Stimulated activated CD8-positive, alpha-beta memory T cell treated with anti-CD3 and anti-CD28 coated beads, Interleukin-7, amount 100 ng/mL, for 48 hours (primary cell): ENCODE measurements at regions not wholly inside any gene's neighbourhood (a gene's known extent, or its start where the extent isn't known, plus 50 kb on each side); places are given as distances from the start of the nearest gene placed in this dataset.
"Not testable (repeated sequence)": the region's sequence is repeated elsewhere in the genome, so short reads cannot be mapped to it uniquely, and the experiment has no call there.

Experiments used
- DNase-seq, 2 donors: peaks; one replicate each; pipeline ENCODE4 v3.0.0-alpha.2; 2020; ENCODE audit warnings: low read depth in 1 of 2; ENCODE audit errors: extremely low read depth in 1 of 2

DNA sequence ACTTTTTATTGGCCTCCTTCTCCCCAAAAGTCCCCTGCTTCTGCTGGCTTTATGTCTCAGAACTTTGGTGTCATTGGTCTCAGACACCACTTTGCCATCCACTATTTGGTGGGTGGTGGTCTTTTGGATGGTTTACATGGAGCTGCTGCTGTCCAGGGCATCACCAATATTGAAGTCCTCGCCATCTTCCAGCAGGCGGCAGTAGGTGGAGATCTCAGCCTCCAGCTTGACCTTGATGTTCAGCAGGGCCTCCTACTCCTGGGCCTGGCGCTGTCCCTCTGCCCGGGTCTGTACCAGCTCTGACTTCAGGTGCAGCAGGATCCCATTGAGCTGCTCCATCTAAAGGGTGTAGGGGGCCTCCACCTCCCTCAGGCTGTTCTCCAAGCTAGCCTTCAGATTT is 148.4 kb upstream of the FOXA2 start:
- no peak for DNase-seq

- DNase-seq = not testable (repeated sequence)
Observed at GRCh38 chr20:22734946-22735647, 150.7 kb upstream of the FOXA2 start.

- DNase-seq = no peak
Observed at GRCh38 chr20:22740829-22741228, 156.5 kb upstream of the FOXA2 start.

- no peak for DNase-seq
Observed at GRCh38 chr20:22744341-22745193, 160.2 kb upstream of the FOXA2 start.

DNA sequence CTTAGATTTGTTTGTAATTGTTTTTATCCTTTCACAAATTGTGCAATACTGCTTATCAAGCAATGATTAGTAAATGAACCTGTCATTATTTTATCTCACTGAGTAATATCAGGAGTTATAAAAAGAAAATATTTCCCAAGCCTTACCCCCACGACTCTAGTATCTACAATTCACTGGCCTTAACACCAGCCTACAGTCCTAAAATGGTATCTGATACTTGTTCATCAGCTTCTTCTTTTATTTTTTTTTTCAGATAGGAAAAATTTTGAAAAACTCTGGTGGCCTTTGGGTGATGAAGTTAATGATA is 160.8 kb upstream of the FOXA2 start:
- no peak for DNase-seq

DNA sequence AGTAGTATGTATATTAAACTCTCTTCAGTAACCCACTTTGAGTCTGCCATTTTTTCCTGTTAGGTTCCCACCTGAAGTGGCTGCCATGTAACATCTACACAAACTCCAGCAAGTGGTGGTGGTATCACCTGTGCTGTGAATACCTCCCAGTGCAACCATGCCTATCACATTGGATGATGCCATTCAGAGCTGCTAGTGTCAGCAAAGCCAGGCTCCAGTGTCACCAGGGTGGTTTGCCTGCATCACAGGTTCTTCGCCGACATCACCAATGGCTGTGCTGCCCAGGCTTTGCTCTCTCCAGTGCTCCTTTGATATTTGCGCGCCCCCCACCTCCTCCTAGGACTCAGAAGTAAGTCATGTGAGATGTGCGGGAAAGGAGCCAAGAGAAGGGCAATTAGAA is 162.6 kb upstream of the FOXA2 start:
- DNase-seq = no peak

- no peak for DNase-seq
Observed at GRCh38 chr20:22752324-22752723, 168.0 kb upstream of the FOXA2 start.

GRCh38 chr20:22757424-22758183 is 173.2 kb upstream of the FOXA2 start:
- DNase-seq = no peak

GRCh38 chr20:22758815-22759214 is 174.4 kb upstream of the FOXA2 start:
- no peak for DNase-seq

GRCh38 chr20:22762576-22763256 is 178.3 kb upstream of the FOXA2 start:
- DNase-seq = no peak

DNA sequence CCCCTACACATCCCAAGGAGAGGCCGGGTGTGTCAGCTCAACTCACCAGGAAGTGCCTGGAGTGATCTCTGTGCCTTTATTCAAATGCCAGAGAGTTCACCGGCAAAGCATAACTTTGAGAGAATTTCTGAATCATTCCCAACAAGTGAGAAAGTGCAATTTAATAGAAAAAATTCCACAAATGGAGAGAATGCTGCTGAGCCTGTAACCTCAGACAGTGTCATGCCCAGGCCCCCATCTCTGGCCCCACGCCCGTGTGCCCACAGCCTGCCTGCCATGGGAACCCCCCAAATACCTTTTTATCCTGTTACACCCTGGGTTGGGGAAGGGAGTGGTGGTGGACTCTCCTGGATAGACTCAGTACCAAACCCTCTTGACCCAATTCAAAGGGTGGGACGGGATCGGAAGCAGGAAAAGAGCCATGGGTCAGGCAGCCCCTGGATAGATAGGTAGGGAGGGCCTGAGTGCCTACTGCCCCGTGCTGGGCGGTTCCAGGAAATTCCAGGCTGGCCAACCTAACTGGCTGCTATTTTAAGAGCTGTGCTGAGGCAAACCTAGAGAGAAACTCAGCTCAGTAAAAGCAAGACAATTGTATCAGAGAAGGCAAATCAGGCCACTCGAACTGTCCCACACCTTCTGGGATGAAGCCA is 179.0 kb upstream of the FOXA2 start:
- no peak for DNase-seq

DNA sequence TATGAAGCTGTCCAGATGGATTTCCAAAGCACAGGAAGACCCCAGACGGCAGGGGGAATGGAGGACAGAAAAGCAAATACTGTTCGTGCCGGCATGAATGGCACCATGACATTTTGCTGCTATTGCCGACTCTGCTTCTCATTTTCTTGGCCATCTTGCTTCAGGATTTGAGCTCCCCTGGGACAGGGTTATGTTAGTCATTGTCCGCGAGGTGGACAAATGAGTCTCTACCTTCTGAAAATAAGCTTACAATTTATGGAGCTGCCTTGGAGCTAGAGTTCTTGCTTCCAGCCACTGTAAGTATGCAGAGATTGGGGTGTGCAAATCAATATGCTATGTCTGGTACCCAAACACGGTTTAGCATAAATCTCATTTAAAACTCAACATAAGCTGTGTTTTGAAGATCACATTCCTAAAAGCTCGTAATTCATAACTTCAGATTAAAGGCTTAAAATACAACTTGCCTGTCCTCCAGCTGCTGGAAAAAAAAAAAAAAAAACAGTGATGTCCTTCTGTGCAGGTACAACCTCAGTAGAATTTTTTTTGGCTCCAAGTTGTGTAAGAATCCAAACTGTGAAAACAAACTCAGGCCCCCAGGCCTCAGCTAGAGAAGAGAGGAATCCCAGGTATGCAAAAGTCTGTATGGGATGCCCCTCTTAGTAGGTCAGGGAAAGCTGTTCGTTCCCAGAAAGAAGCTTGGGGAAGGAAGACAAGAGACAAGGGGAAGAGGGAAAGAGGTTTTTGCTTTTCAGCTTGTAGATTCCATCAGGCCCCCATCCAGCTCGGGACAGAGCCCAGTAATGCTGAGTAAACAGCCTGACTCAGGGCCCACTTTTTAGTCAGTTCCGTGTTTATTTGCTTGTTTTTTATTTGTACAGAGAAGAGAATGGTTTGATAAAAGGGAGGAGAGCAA is 184.2 kb upstream of the FOXA2 start:
- DNase-seq = no peak

DNA sequence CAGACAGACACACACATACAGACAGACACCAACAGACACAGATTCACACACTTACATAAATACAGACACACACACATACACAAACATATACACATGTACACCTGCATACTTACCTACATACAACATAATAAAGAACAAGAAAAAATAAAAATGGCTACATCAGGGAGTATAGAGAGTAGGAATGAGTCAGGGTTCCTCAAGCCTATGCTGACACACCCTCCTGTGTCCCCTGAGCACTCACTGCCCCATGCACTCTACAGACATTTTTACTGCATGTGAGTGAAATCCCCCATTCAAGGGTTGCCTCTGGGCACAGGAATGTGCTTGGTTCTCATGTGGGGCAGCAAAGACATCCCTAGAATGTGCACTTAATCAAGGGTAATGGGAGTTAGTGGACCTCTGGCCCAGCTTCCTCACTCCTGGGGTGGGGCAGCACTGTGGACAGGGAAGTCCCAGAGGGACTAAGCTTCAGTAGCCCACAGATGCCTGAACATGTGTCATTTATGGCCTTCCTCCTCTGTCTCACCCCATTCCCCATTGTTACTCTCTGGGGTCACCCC is 185.9 kb upstream of the FOXA2 start:
- DNase-seq = no peak

- DNase-seq = no peak
Observed at GRCh38 chr20:22771706-22772105, 187.3 kb upstream of the FOXA2 start.

DNA sequence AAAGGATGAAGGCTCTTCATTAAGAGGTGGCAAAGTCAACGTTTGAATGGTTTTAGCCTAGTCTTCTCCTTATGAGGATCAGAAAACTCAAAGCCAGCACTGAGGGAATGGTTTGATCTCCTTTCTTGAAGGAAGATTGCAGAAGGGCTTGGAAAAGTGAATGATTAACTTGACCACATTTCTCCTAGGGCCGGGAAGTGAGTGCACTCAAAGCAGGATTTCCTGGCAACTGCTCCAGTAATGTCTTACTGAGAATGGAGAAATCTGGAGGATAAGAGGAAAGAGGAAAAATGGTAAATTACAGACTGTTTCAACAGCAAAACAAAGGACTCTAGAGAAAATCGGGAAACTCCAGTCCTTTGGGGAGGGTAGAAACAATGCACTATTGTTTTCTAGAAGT is 189.0 kb upstream of the FOXA2 start:
- DNase-seq = no peak

- DNase-seq = no peak
Observed at GRCh38 chr20:22775256-22775655, 190.9 kb upstream of the FOXA2 start.

DNA sequence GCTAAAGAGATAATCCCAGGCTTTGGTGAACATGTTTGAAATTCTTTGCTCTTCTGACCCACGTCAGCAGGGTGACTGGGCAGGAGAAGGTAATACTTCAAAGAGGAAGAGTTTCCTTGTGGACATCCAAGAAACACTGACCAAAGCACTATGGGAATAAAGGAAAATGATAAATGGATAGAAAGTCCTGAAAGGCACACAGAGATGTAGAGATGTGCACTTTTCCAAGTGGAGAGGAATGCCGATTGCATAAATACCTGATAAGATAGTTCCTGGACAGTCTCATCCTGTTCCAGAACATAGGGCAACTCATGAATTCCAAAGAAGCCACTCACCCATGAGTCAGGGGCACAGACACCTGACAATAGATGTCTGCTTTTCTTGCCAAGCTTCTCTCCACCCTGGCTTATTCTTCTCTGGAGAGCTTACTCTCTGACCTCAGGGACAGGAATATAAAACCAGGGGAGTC is 191.3 kb upstream of the FOXA2 start:
- DNase-seq = no peak

DNA sequence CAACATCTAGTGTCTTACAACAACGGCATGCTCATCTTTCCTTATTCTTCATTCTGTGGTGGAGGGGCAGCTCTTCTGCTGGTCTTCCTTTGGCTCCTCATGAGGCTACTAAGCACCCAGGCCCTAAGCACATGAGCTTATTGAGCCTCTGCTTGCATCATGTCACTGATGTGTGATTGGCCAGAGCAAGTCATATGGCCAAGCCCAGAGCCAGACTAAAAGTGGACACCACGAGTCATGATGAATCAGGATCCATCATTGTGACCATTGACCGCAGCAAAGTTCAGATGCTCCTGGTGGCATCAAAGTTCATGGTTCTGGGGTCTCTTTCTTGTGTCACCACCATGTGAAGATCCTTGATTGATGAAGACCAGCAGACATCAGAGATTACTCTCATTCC is 192.0 kb upstream of the FOXA2 start:
- DNase-seq = no peak

DNA sequence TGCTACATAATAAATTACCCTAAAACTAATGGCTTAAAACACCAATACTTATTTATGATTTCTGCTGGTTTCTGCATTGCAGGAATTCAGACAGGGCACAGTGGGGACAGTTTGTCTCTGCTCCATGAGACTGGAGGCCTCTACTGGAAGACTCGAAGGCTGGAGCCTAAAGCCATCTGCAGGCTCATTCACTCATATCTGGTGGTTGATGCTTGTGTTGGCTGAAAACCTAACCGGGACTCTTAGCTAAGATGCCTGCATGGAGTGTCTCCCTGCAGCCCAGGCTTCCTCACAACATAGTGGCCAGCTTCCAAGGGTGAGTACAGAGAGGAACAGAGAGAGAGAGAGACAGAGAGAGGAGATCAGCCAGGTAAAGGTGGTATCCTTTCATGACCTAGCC is 195.5 kb upstream of the FOXA2 start:
- no peak for DNase-seq
